ENCODE measurements at regions not wholly inside any gene's neighbourhood (a gene's known extent, or its start where the extent isn't known, plus 50 kb on each side); places are given as distances from the start of the nearest gene placed in this dataset.
"Not testable (repeated sequence)": the region's sequence is repeated elsewhere in the genome, so short reads cannot be mapped to it uniquely, and the experiment has no call there.

- DNase-seq (ENCODE audit: low read depth in 2 of 2) = no peak
Observed at GRCh38 chr3:177624528-177625495, 427.5 kb upstream of the TBL1XR1 start.

GRCh38 chr3:177626045-177626444 is 428.8 kb upstream of the TBL1XR1 start:
- no peak for DNase-seq (ENCODE audit: low read depth in 2 of 2)

- DNase-seq (ENCODE audit: low read depth in 2 of 2) = not testable (repeated sequence)
Observed at GRCh38 chr3:177628095-177628719, 430.9 kb upstream of the TBL1XR1 start.

- DNase-seq (ENCODE audit: low read depth in 2 of 2) = no peak
Observed at GRCh38 chr3:177629276-177629675, 432.0 kb upstream of the TBL1XR1 start.

GRCh38 chr3:177633671-177634207 is 436.5 kb upstream of the TBL1XR1 start:
- DNase-seq (ENCODE audit: low read depth in 2 of 2) = no peak

GRCh38 chr3:177635601-177636106 is 438.4 kb upstream of the TBL1XR1 start:
- DNase-seq (ENCODE audit: low read depth in 2 of 2) = not testable (repeated sequence)

- no peak for DNase-seq (ENCODE audit: low read depth in 2 of 2)
Observed at GRCh38 chr3:177640319-177640965, 443.2 kb upstream of the TBL1XR1 start.

GRCh38 chr3:177641206-177641605 is 443.9 kb upstream of the TBL1XR1 start:
- DNase-seq (ENCODE audit: low read depth in 2 of 2) = no peak

- DNase-seq (ENCODE audit: low read depth in 2 of 2) = no peak
Observed at GRCh38 chr3:177642042-177642803, 444.9 kb upstream of the TBL1XR1 start.

- DNase-seq (ENCODE audit: low read depth in 2 of 2) = no peak
Observed at GRCh38 chr3:177642804-177643125, 445.5 kb upstream of the TBL1XR1 start.

GRCh38 chr3:177646749-177647148 is 449.5 kb upstream of the TBL1XR1 start:
- DNase-seq (ENCODE audit: low read depth in 2 of 2) = no peak

GRCh38 chr3:177647341-177647740 is 450.1 kb upstream of the TBL1XR1 start:
- no peak for DNase-seq (ENCODE audit: low read depth in 2 of 2)

GRCh38 chr3:177647876-177648275 is 450.6 kb upstream of the TBL1XR1 start:
- DNase-seq (ENCODE audit: low read depth in 2 of 2) = no peak

- no peak for DNase-seq (ENCODE audit: low read depth in 2 of 2)
Observed at GRCh38 chr3:177652556-177653291, 455.4 kb upstream of the TBL1XR1 start.

- DNase-seq (ENCODE audit: low read depth in 2 of 2) = no peak
Observed at GRCh38 chr3:177657243-177657642, 460.0 kb upstream of the TBL1XR1 start.

- DNase-seq (ENCODE audit: low read depth in 2 of 2) = no peak
Observed at GRCh38 chr3:177658354-177658753, 461.1 kb upstream of the TBL1XR1 start.

GRCh38 chr3:177664380-177665103 is 467.3 kb upstream of the TBL1XR1 start:
- not testable (repeated sequence) for DNase-seq (ENCODE audit: low read depth in 2 of 2)

- no peak for DNase-seq (ENCODE audit: low read depth in 2 of 2)
Observed at GRCh38 chr3:177665122-177665808, 468.0 kb upstream of the TBL1XR1 start.

- DNase-seq (ENCODE audit: low read depth in 2 of 2) = no peak
Observed at GRCh38 chr3:177672252-177672911, 475.1 kb upstream of the TBL1XR1 start.

All from stimulated activated CD4-positive, alpha-beta T cell treated with anti-CD3 and anti-CD28 coated beads, Interleukin-1b, Interleukin-23, amount 100 ng/mL, for 1 hour (primary cell).